ENCODE measurements at regions not wholly inside any gene's neighbourhood (a gene's known extent, or its start where the extent isn't known, plus 50 kb on each side); places are given as distances from the start of the nearest gene placed in this dataset.

- H3K4me3 ChIP-seq (ENCODE audit: low read depth in 1 of 3, low read length in 3 of 3), result no peak overlapping the region
- no peak overlapping the region for H3K9ac ChIP-seq (ENCODE audit: low read depth in 1 of 2, low read length in 2 of 2)
- no peaks in the 10 kb centered on the region for H3K4me1 ChIP-seq (ENCODE audit: control insufficient read depth in 4 of 4, insufficient read depth in 4 of 4, low read length in 3 of 4)
- no peaks in the 10 kb centered on the region for H3K9me3 ChIP-seq (ENCODE audit: control insufficient read depth in 4 of 4, low read length in 3 of 4)
- H3K27me3 ChIP-seq (ENCODE audit: control insufficient read depth in 4 of 4, insufficient read depth in 4 of 4, low read length in 3 of 4), result no peaks in the 10 kb centered on the region
- H3K27ac ChIP-seq (ENCODE audit: low read depth in 1 of 2, low read length in 2 of 2), result no peak overlapping the region
- WGBS, result 80% methylated on average over 2 of the region's 2 CpGs
- no peak for DNase-seq (ENCODE audit: low spot score)
- TF ChIP-seq MAX (IDR thresholded peaks at IDR 0.05) (no peak), ZBTB33 (IDR thresholded peaks at IDR 0.05) (no peak), FOXA1 (IDR thresholded peaks at IDR 0.05) (no peak), RXRA (IDR thresholded peaks at IDR 0.05) (no peak), JUND (IDR thresholded peaks at IDR 0.05) (no peak)
- no peaks in the 10 kb centered on the region for H3K36me3 ChIP-seq (ENCODE audit: control insufficient read depth in 4 of 4, insufficient read depth in 3 of 4, low read depth in 1 of 4, low read length in 3 of 4)
These were observed 66.9 kb upstream of the CTSC start for GRCh38 chr11:88404391-88404790.

GRCh38 chr11:88402784-88403183 lies 65.2 kb upstream of the CTSC start:
- WGBS, result 89% methylated on average over 5 of the region's 5 CpGs
- Histone ChIP-seq H3K27me3 (ENCODE audit: control insufficient read depth in 4 of 4, insufficient read depth in 4 of 4, low read length in 3 of 4) (no peaks in the 10 kb centered on the region), H3K9ac (ENCODE audit: low read depth in 1 of 2, low read length in 2 of 2) (no peak overlapping the region), H3K9me3 (ENCODE audit: control insufficient read depth in 4 of 4, low read length in 3 of 4) (no peaks in the 10 kb centered on the region), H3K27ac (ENCODE audit: low read depth in 1 of 2, low read length in 2 of 2) (no peak overlapping the region), H3K4me1 (ENCODE audit: control insufficient read depth in 4 of 4, insufficient read depth in 4 of 4, low read length in 3 of 4) (no peaks in the 10 kb centered on the region), H3K4me3 (ENCODE audit: low read depth in 1 of 3, low read length in 3 of 3) (no peak overlapping the region), H3K36me3 (ENCODE audit: control insufficient read depth in 4 of 4, insufficient read depth in 3 of 4, low read depth in 1 of 4, low read length in 3 of 4) (no peaks in the 10 kb centered on the region)
- no peak for DNase-seq (ENCODE audit: low spot score)
- TF ChIP-seq ZBTB33 (IDR thresholded peaks at IDR 0.05), result no peak
- TF ChIP-seq ATF3 (IDR thresholded peaks at IDR 0.05), result no peak
- TF ChIP-seq RAD21 (IDR thresholded peaks at IDR 0.05), result no peak
- TF ChIP-seq HNF4G (IDR thresholded peaks at IDR 0.05), result no peak
- TF ChIP-seq FOXA2 (IDR thresholded peaks at IDR 0.05), result no peak

GRCh38 chr11:88402192-88402715 lies 64.7 kb upstream of the CTSC start:
- H3K27ac ChIP-seq (ENCODE audit: low read depth in 1 of 2, low read length in 2 of 2), result no peak overlapping the region

More at GRCh38 chr11:88402192-88402715, 64.7 kb upstream of the CTSC start:
- no peaks in the 10 kb centered on the region for H3K36me3 ChIP-seq (ENCODE audit: control insufficient read depth in 4 of 4, insufficient read depth in 3 of 4, low read depth in 1 of 4, low read length in 3 of 4)
- DNase-seq (ENCODE audit: low spot score), result no peak
- 66% methylated on average over 2 of the region's 2 CpGs for WGBS
- H3K27me3 ChIP-seq (ENCODE audit: control insufficient read depth in 4 of 4, insufficient read depth in 4 of 4, low read length in 3 of 4), result no peaks in the 10 kb centered on the region
- no peak overlapping the region for H3K4me3 ChIP-seq (ENCODE audit: low read depth in 1 of 3, low read length in 3 of 3)
- no peaks in the 10 kb centered on the region for H3K4me1 ChIP-seq (ENCODE audit: control insufficient read depth in 4 of 4, insufficient read depth in 4 of 4, low read length in 3 of 4)
- no peak overlapping the region for H3K9ac ChIP-seq (ENCODE audit: low read depth in 1 of 2, low read length in 2 of 2)
- H3K9me3 ChIP-seq (ENCODE audit: control insufficient read depth in 4 of 4, low read length in 3 of 4), result no peaks in the 10 kb centered on the region
- no peak for TF ChIP-seq EGR1 (IDR thresholded peaks at IDR 0.05; ENCODE audit: low read depth in 2 of 2)
- no peak for TF ChIP-seq JUND (IDR thresholded peaks at IDR 0.05)
- no peak for TF ChIP-seq ATF3 (IDR thresholded peaks at IDR 0.05)
- TF ChIP-seq SP1 (IDR thresholded peaks at IDR 0.05), result no peak
- no peak for TF ChIP-seq REST (IDR thresholded peaks at IDR 0.05)
- no peak for TF ChIP-seq MAX (IDR thresholded peaks at IDR 0.05)
- TF ChIP-seq RAD21 (IDR thresholded peaks at IDR 0.05), result no peak
- TF ChIP-seq TAF1 (conservative IDR thresholded peaks at IDR 0.05), result no peak
- TF ChIP-seq ZBTB33 (IDR thresholded peaks at IDR 0.05), result no peak
- TF ChIP-seq FOXA2 (IDR thresholded peaks at IDR 0.05), result no peak
- no peak for TF ChIP-seq HNF4G (IDR thresholded peaks at IDR 0.05)
- TF ChIP-seq NR2F2 (IDR thresholded peaks at IDR 0.05), result no peak
- no peak for TF ChIP-seq YY1 (IDR thresholded peaks at IDR 0.05)
- TF ChIP-seq RXRA (IDR thresholded peaks at IDR 0.05), result no peak
